Renal cortex interstitium (tissue), 11 donors: ENCODE measurements at regions not wholly inside any gene's neighbourhood (a gene's known extent, or its start where the extent isn't known, plus 50 kb on each side); places are given as distances from the start of the nearest gene placed in this dataset.
"Not testable (repeated sequence)": the region's sequence is repeated elsewhere in the genome, so short reads cannot be mapped to it uniquely, and the experiment has no call there.

Experiments
- DNase-seq, 11 donors: peaks; one replicate each; pipeline ENCODE4 v3.0.0-alpha.2; 2013; ENCODE audit warnings: low read depth in 9 of 11, low spot score in 4 of 11; ENCODE audit errors: extremely low read depth in 1 of 11

DNA sequence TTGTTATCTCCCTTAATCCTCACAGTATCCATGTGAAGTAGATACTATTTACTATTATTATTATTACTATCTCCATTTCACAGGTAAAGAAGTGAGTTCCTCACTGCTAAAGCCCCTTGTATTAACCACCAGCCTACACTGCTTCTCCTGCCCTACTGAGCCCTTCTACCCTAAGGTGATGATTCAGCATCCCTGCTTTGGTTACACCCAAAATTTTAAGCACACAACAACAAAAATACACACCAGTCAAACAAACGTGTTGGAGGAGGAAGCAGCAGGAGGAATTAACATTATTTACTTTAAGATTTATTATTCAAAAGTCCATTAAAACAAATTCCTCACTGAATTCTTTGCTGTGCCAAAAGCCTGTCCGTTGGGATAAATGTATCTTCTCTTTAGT is 370.2 kb upstream of the BRINP1 start:
- DNase-seq = no peak

DNA sequence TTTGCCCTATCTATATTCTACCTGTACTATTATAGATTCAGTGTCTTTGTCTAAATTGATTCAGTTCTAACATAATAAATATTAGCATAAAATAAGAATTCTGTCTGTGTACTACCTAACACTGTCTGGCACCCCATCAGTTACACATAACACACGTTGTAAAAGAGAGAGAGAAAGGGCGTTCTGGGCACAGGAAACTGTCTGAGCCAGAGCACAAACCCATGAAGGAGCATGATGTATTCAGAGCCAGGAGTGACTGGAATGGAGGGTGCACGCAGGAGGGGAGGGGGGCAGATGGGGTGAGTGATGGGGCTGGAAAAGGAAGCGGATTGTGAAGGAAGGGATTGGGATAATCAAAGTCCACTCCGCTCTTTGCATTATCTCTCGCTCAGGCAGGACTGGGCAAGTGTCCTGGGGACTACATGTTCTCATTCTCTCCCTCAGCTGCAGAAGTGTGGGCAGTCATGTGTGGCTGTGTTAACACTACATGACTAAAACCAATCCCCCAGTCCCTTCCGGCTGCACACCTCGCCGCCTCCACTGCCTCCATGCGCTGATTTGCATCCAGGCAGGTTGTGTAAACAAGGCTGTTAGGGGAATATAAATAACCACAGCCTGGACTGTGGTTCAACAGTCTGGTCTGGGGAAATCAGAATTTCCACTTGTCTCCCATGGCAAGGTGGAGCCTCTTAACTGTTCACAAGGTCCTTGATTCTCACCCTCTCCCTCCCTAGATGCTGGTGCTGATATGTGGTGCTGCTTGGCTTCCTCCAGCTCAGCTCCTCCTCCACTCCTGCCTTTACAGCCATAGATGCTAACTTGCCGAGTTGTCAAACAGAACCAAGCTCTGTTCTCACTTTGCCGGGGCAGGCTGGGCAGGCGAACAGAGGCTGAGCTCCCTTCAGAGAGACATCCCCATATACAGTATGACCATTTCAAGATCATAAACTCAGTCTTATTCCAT is 367.5 kb upstream of the BRINP1 start:
- peak in 9 of 11 donors; percentile 2 to 49 (median 31) for DNase-seq

DNA sequence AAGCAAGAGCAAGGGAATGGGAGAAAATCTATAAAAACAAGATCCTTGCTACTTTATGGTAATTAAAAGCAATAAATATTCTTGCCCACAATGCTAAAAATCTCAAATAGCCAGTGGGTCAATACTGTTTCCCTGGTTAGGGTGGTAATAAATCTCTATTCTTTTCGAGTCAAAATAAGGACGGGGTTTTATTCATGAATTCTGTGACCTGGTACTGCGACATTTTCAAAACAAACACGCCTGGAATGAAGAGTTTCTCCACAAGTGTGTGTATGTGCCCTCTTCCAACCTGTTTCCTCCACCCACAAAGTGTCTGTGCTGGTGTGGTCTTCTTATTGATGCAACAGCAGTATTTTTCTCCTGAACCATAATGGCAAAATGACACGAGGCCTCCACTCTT is 358.8 kb upstream of the BRINP1 start:
- no peak for DNase-seq

DNA sequence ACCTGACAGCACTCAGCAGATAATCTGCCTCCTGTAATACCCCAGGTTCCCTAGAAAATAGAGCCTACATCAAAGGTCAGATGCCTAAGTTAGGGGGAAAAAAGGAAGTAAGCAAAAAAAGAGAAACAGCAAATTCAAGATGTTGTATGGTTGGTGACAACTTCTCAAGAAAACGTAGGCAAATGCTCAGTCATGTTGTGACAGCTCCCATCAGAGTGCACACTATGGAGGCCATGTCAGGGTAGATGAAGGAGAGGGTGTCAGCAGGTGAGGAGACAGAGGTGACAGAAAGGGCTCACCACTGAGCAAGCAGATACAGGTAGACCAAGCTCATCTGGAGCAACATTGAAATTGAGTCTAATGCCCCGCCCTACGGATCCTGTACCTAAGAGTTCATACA is 356.8 kb upstream of the BRINP1 start:
- no peak for DNase-seq

DNA sequence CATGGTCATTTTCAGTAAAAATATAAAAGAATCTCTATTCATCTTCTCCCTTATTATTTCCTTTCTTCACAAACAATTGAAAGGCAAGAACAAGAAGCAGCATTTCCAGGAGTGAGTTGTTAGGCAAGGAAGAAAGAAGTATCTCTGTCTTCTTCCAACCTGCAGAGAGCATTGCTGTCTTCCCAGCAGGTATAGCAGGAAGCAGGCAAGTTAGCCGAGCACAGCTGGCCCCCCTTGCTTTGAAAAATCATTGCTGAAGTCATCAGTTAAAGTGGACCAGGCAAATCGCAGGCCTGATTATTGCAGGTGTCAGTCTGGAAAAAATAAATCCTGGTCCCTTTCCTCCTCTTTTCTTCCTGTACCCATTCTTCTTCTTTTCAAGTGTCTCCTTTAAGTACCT is 353.1 kb upstream of the BRINP1 start:
- DNase-seq = no peak

DNA sequence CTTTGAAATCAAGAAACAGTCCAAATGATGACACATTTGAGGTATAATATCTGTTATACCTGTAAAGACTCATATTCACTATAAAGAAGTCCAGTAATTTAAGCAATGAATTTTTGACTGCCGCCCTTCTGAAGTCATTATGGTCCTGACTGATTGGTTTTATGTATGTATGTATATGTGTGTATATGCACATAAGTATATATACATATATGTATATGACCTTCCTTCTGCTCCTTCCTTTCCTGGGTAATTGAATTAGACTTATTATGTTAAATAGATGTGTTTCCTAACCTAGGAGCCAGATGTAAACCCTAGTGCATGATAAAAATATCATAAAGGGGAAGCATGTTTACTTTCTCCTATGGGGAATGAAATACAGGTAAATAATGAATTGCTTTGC is 343.1 kb upstream of the BRINP1 start:
- DNase-seq = no peak

DNA sequence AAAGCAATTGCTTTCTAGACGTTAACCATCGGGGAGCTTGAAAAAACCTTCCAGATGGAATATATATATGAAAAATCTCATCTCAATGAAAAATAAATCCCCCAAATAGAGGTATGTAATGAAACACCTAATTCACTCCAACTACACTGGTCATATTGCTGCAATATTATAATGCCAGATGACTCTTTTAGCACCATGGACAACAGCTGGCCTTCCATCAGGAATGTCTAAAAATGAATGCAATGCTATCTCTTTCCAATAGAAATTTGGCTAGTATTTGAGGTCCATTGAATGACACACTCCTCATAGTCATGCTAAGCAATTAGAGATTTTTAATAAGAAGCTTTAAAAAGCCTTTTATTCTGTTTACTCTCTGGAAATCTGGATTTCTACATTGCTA is 340.2 kb upstream of the BRINP1 start:
- no peak for DNase-seq

DNA sequence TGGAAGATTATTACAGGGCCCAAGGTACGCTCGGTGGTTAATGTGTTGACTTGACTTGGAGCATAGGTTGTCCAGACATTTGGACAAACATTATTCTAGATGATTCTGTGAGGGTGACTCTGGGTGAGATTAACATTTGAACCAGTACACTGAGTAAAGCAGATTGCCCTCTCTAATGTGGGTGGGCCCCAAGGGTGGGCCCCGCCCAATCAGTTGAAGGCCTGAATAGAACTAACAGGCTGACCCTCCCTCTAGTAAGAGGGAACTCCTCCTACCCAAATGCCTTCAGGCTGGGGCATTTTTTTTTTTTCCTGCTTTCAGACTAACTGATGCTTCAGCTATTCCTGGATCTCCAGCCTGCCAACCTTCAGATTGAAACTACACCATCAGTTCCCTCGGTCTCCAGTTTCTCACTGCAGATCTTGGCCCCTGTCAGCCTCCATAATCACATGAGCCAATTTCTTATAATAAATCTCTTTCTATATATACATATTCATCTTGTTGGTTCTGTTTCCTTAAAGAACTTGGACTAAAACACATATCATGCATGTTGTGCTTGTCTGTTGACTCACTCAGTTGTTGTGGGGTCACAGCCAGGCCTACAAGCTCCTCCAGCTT is 338.1 kb upstream of the BRINP1 start:
- no peak for DNase-seq

DNA sequence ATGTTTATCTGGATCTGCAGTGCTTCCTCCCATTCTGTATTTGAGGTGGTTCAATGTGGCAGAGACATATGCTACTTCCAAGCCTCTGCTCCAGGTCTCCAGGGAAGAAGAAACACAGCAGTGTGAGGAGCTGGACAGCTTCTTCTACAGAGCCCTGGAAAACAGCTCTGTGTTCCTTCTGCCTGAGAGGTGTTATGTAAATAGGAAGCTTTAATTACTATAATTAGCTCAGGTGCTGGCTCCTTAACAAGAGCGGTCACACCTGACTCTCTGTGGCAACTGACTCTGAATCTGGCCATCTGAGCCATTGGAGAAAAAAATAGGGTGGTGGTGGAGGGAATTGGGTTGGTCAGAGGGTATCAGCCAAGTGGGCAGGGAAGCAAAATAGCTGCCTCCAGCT is 332.4 kb upstream of the BRINP1 start:
- no peak for DNase-seq

DNA sequence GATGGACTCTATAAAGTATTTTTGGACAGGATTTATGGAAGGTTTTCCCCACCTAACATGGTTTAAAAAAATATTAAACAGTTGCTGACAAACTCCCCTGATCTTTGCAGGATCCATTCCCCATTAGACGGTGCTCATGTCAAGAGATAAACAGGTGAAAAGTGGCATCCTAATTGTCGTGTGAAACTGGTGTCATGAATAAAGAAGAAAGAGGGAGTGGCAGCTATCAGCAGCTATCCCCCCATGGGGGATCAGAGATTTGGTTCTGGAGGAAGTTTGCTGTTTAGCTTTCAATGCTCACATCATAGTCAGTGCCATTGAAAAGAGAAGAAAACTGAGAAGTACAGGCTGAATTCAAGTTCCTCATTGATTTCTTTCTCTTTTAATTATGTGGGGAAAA is 329.3 kb upstream of the BRINP1 start:
- no peak for DNase-seq

DNA sequence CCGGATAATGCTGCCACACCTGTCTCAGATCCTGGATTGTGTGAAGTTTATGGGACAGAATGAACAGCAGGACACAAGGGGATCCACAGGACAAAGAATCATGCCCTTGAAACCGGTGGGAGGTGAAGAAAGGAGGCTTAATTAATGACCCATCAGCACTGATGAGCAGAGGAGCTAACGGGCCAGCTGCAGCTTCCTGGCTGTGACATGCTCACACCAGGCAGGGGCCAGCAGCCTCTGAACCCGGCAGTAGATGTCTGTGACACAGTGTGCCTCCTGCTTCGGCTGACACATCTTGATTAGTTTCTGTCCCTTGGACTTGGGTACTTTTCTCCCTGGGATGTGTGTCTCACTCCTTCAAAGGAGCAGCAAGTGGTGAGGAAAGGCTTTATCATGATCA is 328.8 kb upstream of the BRINP1 start:
- DNase-seq = no peak

DNA sequence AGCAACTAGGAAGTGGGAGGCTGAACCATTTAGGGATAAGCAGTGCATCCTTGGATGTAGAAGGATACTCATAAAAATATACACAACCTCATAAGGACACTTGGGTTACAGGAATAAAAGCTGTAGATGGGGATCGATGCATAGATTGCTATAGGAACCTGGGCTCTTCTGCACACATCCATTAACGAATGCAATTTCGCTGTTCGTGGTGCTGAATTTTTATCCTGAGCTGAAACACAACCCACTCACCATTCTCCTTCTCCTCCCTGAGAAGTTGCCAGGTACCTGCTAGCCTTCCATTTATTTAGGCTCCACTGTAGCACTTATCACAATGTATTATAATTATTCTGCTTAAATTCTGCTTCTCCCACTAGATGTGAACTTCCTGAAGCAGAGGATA is 320.6 kb upstream of the BRINP1 start:
- DNase-seq = peak in 7 of 11 donors; percentile 13 to 46 (median 38)

DNA sequence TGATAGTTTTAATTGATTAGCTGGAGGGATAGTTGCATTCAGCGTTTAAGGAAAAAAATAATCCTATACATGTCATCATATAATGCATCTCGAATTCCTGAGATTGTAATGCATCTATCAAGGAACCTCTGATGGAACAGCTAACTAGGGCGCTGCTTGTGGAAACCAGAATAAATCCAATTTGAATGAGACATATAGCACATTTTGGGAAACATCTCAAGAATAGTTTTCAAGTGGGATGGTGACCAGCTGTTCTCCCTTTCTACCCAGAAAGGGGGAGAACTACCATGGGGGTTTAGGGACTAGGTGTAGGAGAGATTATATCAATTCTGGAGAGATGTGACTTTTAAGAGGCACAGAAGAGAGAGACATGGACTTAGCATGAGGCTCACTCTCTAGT is 319.3 kb upstream of the BRINP1 start:
- no peak for DNase-seq

DNA sequence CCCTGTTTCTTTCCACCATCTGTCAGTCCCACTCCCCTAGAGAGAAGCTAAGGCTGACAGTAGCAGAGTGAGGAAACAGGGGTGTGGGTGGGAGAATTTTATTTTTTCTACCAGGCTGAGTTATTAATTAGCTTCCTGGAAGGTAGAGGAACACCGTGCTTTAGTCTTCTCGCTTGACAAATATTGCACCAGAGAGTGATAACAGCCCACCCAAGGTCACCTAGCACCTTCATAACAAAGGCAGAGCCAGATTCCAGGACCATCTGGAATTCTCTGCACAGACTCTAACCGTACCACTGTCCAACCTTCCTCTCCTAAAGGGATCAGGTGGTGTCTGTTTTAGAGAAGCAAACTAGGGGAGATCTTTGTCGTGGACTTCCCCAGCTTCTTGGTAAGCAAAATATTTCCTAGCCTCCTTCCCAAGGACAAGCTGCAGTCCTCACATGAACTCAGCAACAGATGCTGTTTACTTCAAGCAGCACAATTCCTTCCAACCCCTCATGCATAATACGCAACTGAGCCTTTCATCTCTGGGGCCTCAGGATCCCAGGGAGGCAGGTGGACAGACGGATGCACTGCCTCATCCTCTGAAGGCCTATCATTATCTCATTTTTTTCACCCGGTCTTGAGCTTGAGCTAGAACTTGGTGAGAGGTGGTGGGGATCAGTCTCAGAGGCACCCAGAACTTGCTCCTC is 308.7 kb upstream of the BRINP1 start:
- no peak for DNase-seq

DNA sequence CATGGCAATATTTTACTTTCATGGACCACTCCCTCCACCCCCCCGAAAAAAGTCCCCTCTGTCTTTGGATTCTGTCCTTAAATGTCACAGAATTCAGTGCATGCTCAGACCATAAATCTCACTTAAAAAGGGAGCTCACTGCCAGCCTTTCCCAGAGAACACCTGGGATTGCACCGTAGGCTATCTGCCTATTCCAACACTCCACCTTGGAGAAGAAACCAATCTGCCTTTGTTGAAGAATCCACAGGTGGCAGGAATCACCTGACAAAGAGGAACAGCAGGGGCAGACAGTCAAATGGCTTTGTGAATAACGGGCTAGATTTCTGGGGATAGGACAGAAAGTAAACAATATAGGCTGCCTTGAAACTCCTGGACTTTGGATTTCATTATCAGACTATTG is 306.7 kb upstream of the BRINP1 start:
- DNase-seq = no peak

DNA sequence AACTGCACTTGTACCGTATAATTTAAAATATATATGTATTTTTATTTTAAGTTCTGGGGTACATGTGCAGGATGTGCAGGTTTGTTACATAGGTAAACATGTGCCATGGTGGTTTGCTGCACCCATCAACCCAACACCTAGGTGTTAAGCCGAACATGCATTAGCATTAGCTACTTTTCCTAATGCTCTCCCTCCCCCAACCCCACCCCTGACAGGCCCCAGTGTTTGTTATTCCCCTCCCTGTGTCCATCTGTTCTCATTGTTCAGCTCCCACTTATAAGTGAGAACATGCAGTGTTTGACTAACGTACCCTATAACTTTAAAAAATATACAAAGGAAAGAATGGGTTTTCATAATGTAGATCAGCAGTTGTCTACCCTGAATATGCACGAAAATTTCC is 303.5 kb upstream of the BRINP1 start:
- not testable (repeated sequence) for DNase-seq

DNA sequence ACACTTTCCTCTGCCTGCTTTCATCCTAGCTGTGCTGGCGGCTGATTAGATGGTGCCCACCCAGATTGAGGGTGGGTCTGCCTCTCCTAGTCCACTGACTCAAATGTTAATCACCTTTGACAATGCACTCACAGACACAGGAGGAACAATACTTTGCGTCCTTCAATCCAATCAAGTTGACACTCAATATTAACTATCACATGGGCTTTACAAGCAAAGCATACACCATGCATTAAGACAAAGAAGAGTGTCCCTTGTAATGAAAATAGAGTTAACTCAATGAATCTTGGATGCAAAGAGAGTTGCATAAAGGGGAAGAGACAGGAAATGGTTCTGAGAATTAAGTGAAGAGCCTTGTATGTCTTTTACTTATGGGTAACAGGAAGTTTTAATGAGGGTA is 298.7 kb upstream of the BRINP1 start:
- DNase-seq = no peak

DNA sequence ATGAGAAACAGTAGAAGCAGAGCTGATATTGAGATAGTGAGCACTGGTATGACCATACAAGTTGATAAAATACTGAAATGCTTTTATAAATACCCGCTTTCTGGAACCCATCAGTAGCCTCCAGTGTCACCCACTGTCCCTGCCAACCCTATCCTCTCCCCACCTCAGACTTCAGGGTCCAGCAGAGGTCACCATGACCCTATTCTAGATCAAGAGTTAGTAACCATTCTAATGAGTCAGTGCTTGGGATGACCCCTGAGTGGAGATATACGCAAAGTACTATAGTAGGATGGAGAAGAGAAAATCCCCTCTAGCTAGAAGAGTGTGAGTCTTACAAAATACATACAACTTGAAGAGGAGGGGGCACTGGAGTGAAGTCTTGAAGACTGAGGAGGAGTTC is 297.9 kb upstream of the BRINP1 start:
- no peak for DNase-seq

DNA sequence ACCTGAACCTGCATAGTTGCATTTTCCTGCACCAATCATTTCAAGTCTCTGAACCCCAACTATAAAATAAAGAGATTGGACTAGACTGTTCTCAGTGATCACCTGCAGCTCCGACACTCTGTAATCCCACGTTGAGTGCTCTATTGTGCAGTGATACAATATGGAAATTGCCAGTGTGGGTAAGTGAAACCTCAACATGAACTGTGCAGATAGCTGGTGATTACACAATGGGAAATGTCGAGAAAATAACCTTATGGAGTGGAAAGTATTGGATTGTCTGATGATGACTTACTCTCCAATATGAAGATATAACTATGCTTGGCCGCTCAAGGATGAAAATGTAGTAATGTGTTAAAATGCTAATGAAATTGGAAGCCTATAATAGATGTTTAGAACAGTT is 293.1 kb upstream of the BRINP1 start:
- peak in 1 of 11 donors; percentile 3 for DNase-seq

DNA sequence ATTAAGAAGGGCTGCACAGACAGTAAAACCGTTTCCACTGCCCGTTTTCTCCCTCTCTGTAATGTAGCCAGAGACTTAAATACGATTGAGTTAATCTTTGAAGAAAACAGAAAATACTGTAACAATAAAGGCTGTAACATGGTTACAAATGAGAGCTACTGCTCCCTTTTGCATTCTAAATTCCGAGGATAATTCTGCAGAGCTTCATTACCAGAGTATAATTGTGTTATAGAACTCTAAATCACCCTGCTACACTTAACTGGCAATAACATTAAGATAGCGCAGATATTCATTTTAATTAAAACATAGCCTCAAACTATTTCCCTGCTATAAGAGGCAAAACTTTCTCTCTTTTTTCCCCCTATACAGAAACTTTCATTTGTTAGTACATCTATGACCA is 283.7 kb upstream of the BRINP1 start:
- no peak for DNase-seq
